ENCODE measurements at regions not wholly inside any gene's neighbourhood (a gene's known extent, or its start where the extent isn't known, plus 50 kb on each side); places are given as distances from the start of the nearest gene placed in this dataset.

- no peak for TF ChIP-seq POLR2AphosphoS5 (IDR thresholded peaks at IDR 0.05; ENCODE audit: low read depth, low read length)
- no peak for TF ChIP-seq SIN3A (IDR thresholded peaks at IDR 0.05; ENCODE audit: borderline replicate concordance, insufficient read depth, low read length)
- no peak for TF ChIP-seq TAF1 (IDR thresholded peaks at IDR 0.05; ENCODE audit: borderline replicate concordance, insufficient read depth, low read length)
- TF ChIP-seq REST (IDR thresholded peaks at IDR 0.05; ENCODE audit: insufficient read depth in 1 of 2, low read depth in 2 of 2, low read length in 2 of 2) = no peak
- TF ChIP-seq FOXP2 (optimal IDR thresholded peaks at IDR 0.05; ENCODE audit: borderline replicate concordance, extremely low read depth, extremely low read length, insufficient read depth) = no peak
Measured at GRCh38 chr13:59537500-59537899, 626.2 kb downstream of the DIAPH3 start.

- no peak for TF ChIP-seq REST (IDR thresholded peaks at IDR 0.05; ENCODE audit: insufficient read depth in 1 of 2, low read depth in 2 of 2, low read length in 2 of 2)
- no peak for TF ChIP-seq SIN3A (IDR thresholded peaks at IDR 0.05; ENCODE audit: borderline replicate concordance, insufficient read depth, low read length)
- TF ChIP-seq POLR2AphosphoS5 (IDR thresholded peaks at IDR 0.05; ENCODE audit: low read depth, low read length) = no peak
- TF ChIP-seq TAF1 (IDR thresholded peaks at IDR 0.05; ENCODE audit: borderline replicate concordance, insufficient read depth, low read length) = no peak
- TF ChIP-seq FOXP2 (optimal IDR thresholded peaks at IDR 0.05; ENCODE audit: borderline replicate concordance, extremely low read depth, extremely low read length, insufficient read depth) = no peak
Measured at GRCh38 chr13:59538512-59538911, 625.2 kb downstream of the DIAPH3 start.

- no peak for TF ChIP-seq POLR2AphosphoS5 (IDR thresholded peaks at IDR 0.05; ENCODE audit: low read depth, low read length)
- TF ChIP-seq SIN3A (IDR thresholded peaks at IDR 0.05; ENCODE audit: borderline replicate concordance, insufficient read depth, low read length) = no peak
- TF ChIP-seq REST (IDR thresholded peaks at IDR 0.05; ENCODE audit: insufficient read depth in 1 of 2, low read depth in 2 of 2, low read length in 2 of 2) = no peak
- TF ChIP-seq TAF1 (IDR thresholded peaks at IDR 0.05; ENCODE audit: borderline replicate concordance, insufficient read depth, low read length) = no peak
- no peak for TF ChIP-seq FOXP2 (optimal IDR thresholded peaks at IDR 0.05; ENCODE audit: borderline replicate concordance, extremely low read depth, extremely low read length, insufficient read depth)
Measured at GRCh38 chr13:59542303-59542702, 621.4 kb downstream of the DIAPH3 start.

- TF ChIP-seq TAF1 (IDR thresholded peaks at IDR 0.05; ENCODE audit: borderline replicate concordance, insufficient read depth, low read length) (no peak), REST (IDR thresholded peaks at IDR 0.05; ENCODE audit: insufficient read depth in 1 of 2, low read depth in 2 of 2, low read length in 2 of 2) (no peak), POLR2AphosphoS5 (IDR thresholded peaks at IDR 0.05; ENCODE audit: low read depth, low read length) (no peak), FOXP2 (optimal IDR thresholded peaks at IDR 0.05; ENCODE audit: borderline replicate concordance, extremely low read depth, extremely low read length, insufficient read depth) (no peak), SIN3A (IDR thresholded peaks at IDR 0.05; ENCODE audit: borderline replicate concordance, insufficient read depth, low read length) (no peak)
Measured at GRCh38 chr13:59543418-59543817, 620.3 kb downstream of the DIAPH3 start.

GRCh38 chr13:59545007-59545406 is 618.7 kb downstream of the DIAPH3 start:
- TF ChIP-seq REST (IDR thresholded peaks at IDR 0.05; ENCODE audit: insufficient read depth in 1 of 2, low read depth in 2 of 2, low read length in 2 of 2) = no peak
- TF ChIP-seq FOXP2 (optimal IDR thresholded peaks at IDR 0.05; ENCODE audit: borderline replicate concordance, extremely low read depth, extremely low read length, insufficient read depth) = no peak
- TF ChIP-seq POLR2AphosphoS5 (IDR thresholded peaks at IDR 0.05; ENCODE audit: low read depth, low read length) = no peak
- TF ChIP-seq TAF1 (IDR thresholded peaks at IDR 0.05; ENCODE audit: borderline replicate concordance, insufficient read depth, low read length) = no peak
- no peak for TF ChIP-seq SIN3A (IDR thresholded peaks at IDR 0.05; ENCODE audit: borderline replicate concordance, insufficient read depth, low read length)
